ENCODE measurements at regions not wholly inside any gene's neighbourhood (a gene's known extent, or its start where the extent isn't known, plus 50 kb on each side); places are given as distances from the start of the nearest gene placed in this dataset.
A peak's percentile ranks its signal among the peaks of the same experiment; 100 is the strongest.

- Histone ChIP-seq H3K4me1 (ENCODE audit: control insufficient read depth, insufficient read depth, low read length) (no peaks in the 10 kb centered on the region), H3K27me3 (replicated peaks; ENCODE audit: control insufficient read depth, insufficient read depth, low read length) (peaks cover 14% of the 10 kb centered on the region), H3K9ac (ENCODE audit: low read length) (no peak overlapping the region), H3K9me3 (ENCODE audit: control insufficient read depth, low read length) (peaks cover 9% of the 10 kb centered on the region), H3K4me3 (ENCODE audit: low read length) (no peak overlapping the region), H3K36me3 (ENCODE audit: control insufficient read depth, insufficient read depth, low read length, severe bottlenecking) (no peaks in the 10 kb centered on the region)
- no peak for DNase-seq (ENCODE audit: low read depth)
These were observed 75.2 kb upstream of the PRDM11 start for GRCh38 chr11:45071232-45071631.

- DNase-seq (ENCODE audit: low read depth) = no peak
- peaks cover 14% of the 10 kb centered on the region for H3K27me3 ChIP-seq (replicated peaks; ENCODE audit: control insufficient read depth, insufficient read depth, low read length)
- no peaks in the 10 kb centered on the region for H3K36me3 ChIP-seq (ENCODE audit: control insufficient read depth, insufficient read depth, low read length, severe bottlenecking)
- no peaks in the 10 kb centered on the region for H3K4me1 ChIP-seq (ENCODE audit: control insufficient read depth, insufficient read depth, low read length)
- no peaks in the 10 kb centered on the region for H3K9me3 ChIP-seq (ENCODE audit: control insufficient read depth, low read length)
- no peak overlapping the region for H3K9ac ChIP-seq (ENCODE audit: low read length)
- H3K4me3 ChIP-seq (ENCODE audit: low read length) = no peak overlapping the region
These were observed 72.7 kb upstream of the PRDM11 start for GRCh38 chr11:45073685-45074141.

- DNase-seq (ENCODE audit: low read depth) = no peak
- H3K4me3 ChIP-seq (ENCODE audit: low read length) = no peak overlapping the region
- H3K9me3 ChIP-seq (ENCODE audit: control insufficient read depth, low read length) = no peaks in the 10 kb centered on the region
These were observed 70.9 kb upstream of the PRDM11 start for GRCh38 chr11:45075519-45075918.

GRCh38 chr11:45075952-45076351, 70.5 kb upstream of the PRDM11 start:
- no peaks in the 10 kb centered on the region for H3K4me1 ChIP-seq (ENCODE audit: control insufficient read depth, insufficient read depth, low read length)
- H3K36me3 ChIP-seq (ENCODE audit: control insufficient read depth, insufficient read depth, low read length, severe bottlenecking) = no peaks in the 10 kb centered on the region
- no peaks in the 10 kb centered on the region for H3K9me3 ChIP-seq (ENCODE audit: control insufficient read depth, low read length)
- H3K4me3 ChIP-seq (ENCODE audit: low read length) = no peak overlapping the region
- no peak for DNase-seq (ENCODE audit: low read depth)
- peaks cover 6% of the 10 kb centered on the region for H3K27me3 ChIP-seq (replicated peaks; ENCODE audit: control insufficient read depth, insufficient read depth, low read length)
- no peak overlapping the region for H3K9ac ChIP-seq (ENCODE audit: low read length)

More at GRCh38 chr11:45075519-45075918, 70.9 kb upstream of the PRDM11 start:
- Histone ChIP-seq H3K4me1 (ENCODE audit: control insufficient read depth, insufficient read depth, low read length) (no peaks in the 10 kb centered on the region), H3K27me3 (replicated peaks; ENCODE audit: control insufficient read depth, insufficient read depth, low read length) (peaks cover 10% of the 10 kb centered on the region), H3K9ac (ENCODE audit: low read length) (no peak overlapping the region), H3K36me3 (ENCODE audit: control insufficient read depth, insufficient read depth, low read length, severe bottlenecking) (no peaks in the 10 kb centered on the region)

DNA sequence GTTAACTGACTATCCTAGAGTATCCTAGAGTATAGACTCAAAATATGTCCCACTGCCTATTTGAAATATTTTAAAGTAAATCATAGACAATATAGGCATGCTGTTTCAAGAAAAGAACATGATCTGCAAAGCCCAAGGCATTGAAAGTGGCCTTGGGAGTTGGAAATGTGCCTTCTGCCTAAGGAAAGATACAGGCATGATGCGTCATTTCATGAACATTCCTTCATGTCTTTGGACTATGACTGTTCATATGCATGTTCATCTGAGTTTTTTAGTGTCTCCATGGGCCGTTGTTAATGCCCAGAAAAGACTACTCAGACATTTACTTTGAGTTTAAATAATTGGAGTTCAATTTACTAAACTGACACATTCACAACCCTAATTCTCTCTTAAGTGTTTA, 69.7 kb upstream of the PRDM11 start:
- H3K36me3 ChIP-seq (ENCODE audit: control insufficient read depth, insufficient read depth, low read length, severe bottlenecking) = no peaks in the 10 kb centered on the region
- H3K4me3 ChIP-seq (ENCODE audit: low read length) = no peak overlapping the region
- peaks cover 6% of the 10 kb centered on the region for H3K27me3 ChIP-seq (replicated peaks; ENCODE audit: control insufficient read depth, insufficient read depth, low read length)
- peak; percentile 34 for DNase-seq (ENCODE audit: low read depth)
- H3K9me3 ChIP-seq (ENCODE audit: control insufficient read depth, low read length) = no peaks in the 10 kb centered on the region
- no peaks in the 10 kb centered on the region for H3K4me1 ChIP-seq (ENCODE audit: control insufficient read depth, insufficient read depth, low read length)
- H3K9ac ChIP-seq (ENCODE audit: low read length) = no peak overlapping the region

GRCh38 chr11:45078236-45079074, 68.0 kb upstream of the PRDM11 start:
- no peak for DNase-seq (ENCODE audit: low read depth)
- no peaks in the 10 kb centered on the region for H3K9me3 ChIP-seq (ENCODE audit: control insufficient read depth, low read length)
- H3K4me3 ChIP-seq (ENCODE audit: low read length) = no peak overlapping the region
- H3K4me1 ChIP-seq (ENCODE audit: control insufficient read depth, insufficient read depth, low read length) = no peaks in the 10 kb centered on the region
- no peaks in the 10 kb centered on the region for H3K36me3 ChIP-seq (ENCODE audit: control insufficient read depth, insufficient read depth, low read length, severe bottlenecking)
- no peak overlapping the region for H3K9ac ChIP-seq (ENCODE audit: low read length)
- no peaks in the 10 kb centered on the region for H3K27me3 ChIP-seq (replicated peaks; ENCODE audit: control insufficient read depth, insufficient read depth, low read length)

DNA sequence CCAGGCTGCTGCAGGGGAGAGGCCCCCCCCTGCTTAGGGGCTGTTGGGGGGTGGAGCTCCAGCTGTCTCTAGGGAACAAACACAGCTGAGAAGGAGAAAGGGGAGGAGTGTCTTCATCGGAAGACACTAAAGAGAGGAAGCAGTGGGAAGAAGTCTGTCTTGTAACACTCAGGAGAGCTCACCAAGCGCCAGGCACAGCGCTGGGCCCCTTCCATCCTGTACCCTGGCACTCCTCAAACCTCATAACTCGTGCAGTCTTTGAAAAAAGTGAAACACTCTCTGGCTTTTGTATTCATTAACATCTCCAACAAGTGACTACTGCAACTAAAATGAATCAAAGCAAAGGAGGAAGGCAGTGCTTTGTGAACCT, 67.4 kb upstream of the PRDM11 start:
- DNase-seq (ENCODE audit: low read depth) = no peak
- Histone ChIP-seq H3K4me3 (ENCODE audit: low read length) (no peak overlapping the region), H3K27me3 (replicated peaks; ENCODE audit: control insufficient read depth, insufficient read depth, low read length) (no peaks in the 10 kb centered on the region), H3K36me3 (ENCODE audit: control insufficient read depth, insufficient read depth, low read length, severe bottlenecking) (no peaks in the 10 kb centered on the region), H3K9ac (ENCODE audit: low read length) (no peak overlapping the region), H3K4me1 (ENCODE audit: control insufficient read depth, insufficient read depth, low read length) (no peaks in the 10 kb centered on the region), H3K9me3 (ENCODE audit: control insufficient read depth, low read length) (no peaks in the 10 kb centered on the region)

DNA sequence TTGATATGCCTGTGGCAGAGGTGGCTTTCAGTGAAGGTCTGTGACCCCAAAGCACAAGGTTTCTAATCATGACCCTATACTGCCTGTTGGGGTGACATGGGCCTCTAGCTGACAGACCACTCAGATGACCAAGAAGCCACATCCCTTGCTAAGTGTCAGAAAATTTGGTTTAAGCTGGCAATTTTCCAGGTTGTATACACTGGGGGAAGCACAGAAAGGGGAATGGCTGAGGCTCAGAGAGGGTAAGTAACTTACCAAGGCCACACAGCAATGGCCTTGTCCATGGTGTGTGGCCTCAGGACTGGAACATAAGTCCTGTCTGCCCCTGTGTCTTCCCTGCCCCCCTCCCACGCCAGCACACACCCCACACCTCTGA, 66.9 kb upstream of the PRDM11 start:
- H3K9me3 ChIP-seq (ENCODE audit: control insufficient read depth, low read length) = no peaks in the 10 kb centered on the region
- no peak overlapping the region for H3K9ac ChIP-seq (ENCODE audit: low read length)
- H3K27me3 ChIP-seq (replicated peaks; ENCODE audit: control insufficient read depth, insufficient read depth, low read length) = no peaks in the 10 kb centered on the region
- no peaks in the 10 kb centered on the region for H3K36me3 ChIP-seq (ENCODE audit: control insufficient read depth, insufficient read depth, low read length, severe bottlenecking)
- DNase-seq (ENCODE audit: low read depth) = no peak
- no peak overlapping the region for H3K4me3 ChIP-seq (ENCODE audit: low read length)
- no peaks in the 10 kb centered on the region for H3K4me1 ChIP-seq (ENCODE audit: control insufficient read depth, insufficient read depth, low read length)

- no peaks in the 10 kb centered on the region for H3K4me1 ChIP-seq (ENCODE audit: control insufficient read depth, insufficient read depth, low read length)
- H3K4me3 ChIP-seq (ENCODE audit: low read length) = no peak overlapping the region
- H3K36me3 ChIP-seq (ENCODE audit: control insufficient read depth, insufficient read depth, low read length, severe bottlenecking) = no peaks in the 10 kb centered on the region
- H3K9ac ChIP-seq (ENCODE audit: low read length) = no peak overlapping the region
- no peaks in the 10 kb centered on the region for H3K27me3 ChIP-seq (replicated peaks; ENCODE audit: control insufficient read depth, insufficient read depth, low read length)
- DNase-seq (ENCODE audit: low read depth) = no peak
- no peaks in the 10 kb centered on the region for H3K9me3 ChIP-seq (ENCODE audit: control insufficient read depth, low read length)
These were observed 66.3 kb upstream of the PRDM11 start for GRCh38 chr11:45079943-45080719.

DNA sequence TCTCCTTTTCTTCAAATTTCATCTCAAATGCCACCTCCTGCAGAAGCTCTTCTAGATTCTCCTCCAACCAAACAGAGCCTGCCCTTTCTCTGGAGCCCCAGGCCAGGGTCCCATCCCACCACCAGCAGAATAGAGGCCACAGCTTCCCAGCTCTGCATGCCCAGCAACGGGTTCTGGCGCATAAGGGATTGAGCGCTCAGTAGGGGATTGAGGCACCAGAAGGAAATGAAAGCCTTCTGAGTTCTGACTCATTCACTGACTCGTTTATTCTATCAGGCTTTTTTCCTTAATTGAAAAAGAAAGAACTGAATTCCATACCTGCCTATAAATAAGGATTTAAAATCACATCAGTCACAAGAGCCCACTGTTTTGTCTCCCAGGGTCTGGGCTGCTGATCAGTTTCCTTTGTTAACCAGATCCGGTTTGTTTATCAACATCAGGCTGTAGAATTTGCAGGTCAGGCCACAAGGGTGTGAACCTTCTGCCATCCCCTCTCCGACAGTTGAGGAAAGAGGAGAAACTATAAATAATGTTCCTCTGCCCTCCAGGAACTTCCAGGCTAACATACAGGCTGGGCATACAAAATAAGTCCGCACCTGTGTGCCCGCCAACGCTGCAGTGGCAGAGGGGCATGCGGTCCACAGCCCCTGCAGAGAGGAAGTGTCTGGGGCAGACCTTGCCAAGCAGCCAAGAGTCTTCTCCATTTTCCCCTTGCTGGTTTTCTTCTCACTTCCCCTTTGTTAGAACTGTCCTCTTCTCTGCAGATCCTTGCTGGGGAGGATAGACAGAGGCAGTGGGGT, 63.5 kb upstream of the PRDM11 start:
- Histone ChIP-seq H3K4me1 (ENCODE audit: control insufficient read depth, insufficient read depth, low read length) (peaks cover 8% of the 10 kb centered on the region), H3K27me3 (replicated peaks; ENCODE audit: control insufficient read depth, insufficient read depth, low read length) (no peaks in the 10 kb centered on the region), H3K9ac (ENCODE audit: low read length) (no peak overlapping the region), H3K4me3 (ENCODE audit: low read length) (no peak overlapping the region), H3K9me3 (ENCODE audit: control insufficient read depth, low read length) (no peaks in the 10 kb centered on the region), H3K36me3 (ENCODE audit: control insufficient read depth, insufficient read depth, low read length, severe bottlenecking) (no peaks in the 10 kb centered on the region)
- DNase-seq (ENCODE audit: low read depth) = no peak

DNA sequence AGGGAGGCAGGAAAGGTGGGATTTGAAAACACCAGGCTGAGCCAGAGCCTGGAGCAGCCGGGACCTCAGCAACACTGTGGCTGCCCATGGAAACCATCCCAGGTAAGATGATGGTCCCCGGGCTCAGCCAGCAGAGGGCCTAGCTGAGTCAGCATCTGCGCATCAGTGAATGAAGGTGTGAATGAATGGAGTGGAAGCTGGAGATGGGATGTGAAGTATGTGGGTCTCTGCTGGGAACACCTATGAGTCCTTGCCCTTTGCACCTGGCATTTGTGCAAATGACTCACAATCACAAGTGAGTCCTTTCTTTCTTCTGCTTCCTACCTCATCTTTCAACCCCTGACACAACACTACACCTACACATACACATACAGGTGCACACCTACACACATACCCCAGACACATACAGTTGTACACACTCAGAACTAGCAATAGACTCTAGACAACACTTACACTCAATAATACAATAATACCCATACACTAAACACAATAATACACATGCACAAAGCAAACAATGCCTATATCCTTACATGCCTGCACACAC, 62.8 kb upstream of the PRDM11 start:
- Histone ChIP-seq H3K36me3 (ENCODE audit: control insufficient read depth, insufficient read depth, low read length, severe bottlenecking) (no peaks in the 10 kb centered on the region), H3K9ac (ENCODE audit: low read length) (no peak overlapping the region), H3K9me3 (ENCODE audit: control insufficient read depth, low read length) (no peaks in the 10 kb centered on the region), H3K27me3 (replicated peaks; ENCODE audit: control insufficient read depth, insufficient read depth, low read length) (no peaks in the 10 kb centered on the region), H3K4me3 (ENCODE audit: low read length) (no peak overlapping the region), H3K4me1 (ENCODE audit: control insufficient read depth, insufficient read depth, low read length) (peaks cover 15% of the 10 kb centered on the region)
- no peak for DNase-seq (ENCODE audit: low read depth)
